ENCODE measurements at regions not wholly inside any gene's neighbourhood (a gene's known extent, or its start where the extent isn't known, plus 50 kb on each side); places are given as distances from the start of the nearest gene placed in this dataset.

DNA sequence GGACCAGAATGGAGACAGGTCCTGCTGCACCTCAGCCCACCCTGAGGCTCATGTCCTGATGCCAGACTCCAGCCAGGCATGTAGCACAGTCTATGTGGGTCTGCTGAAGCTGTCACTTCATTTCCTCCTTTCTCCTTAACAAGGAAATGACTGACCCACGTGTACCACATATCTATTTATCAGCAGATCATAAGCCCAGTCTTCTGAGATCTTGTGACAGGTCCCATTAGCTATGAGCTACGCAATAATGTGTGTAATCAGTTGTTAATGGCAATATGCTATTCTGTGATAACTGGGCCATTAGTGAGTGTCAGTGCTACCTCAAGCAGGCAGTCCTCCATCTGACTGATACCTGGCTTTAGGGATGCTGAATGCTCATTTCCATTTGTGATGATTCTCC is 615.3 kb downstream of the BCL11A start:
- no peak overlapping the region for H3K4me3 ChIP-seq (ENCODE audit: low read depth, low read length)

DNA sequence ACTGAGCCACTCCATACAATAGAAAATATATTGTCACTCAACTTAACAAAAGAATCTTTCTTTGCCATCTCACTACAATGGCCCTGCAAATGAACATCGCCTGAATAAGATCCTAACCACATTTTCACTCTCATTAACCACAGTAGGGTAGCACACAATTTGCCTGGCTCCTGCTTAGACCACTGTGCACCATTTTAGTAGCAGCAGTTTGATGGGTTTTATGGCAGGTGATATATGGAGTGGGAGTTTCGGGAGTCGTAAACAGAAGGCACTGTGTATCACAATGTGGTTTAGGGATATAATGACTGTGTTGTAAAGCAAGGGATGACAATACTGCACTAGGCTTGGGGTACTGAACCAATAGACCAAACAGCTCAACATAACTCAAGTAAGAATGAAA is 617.4 kb downstream of the BCL11A start:
- no peak overlapping the region for H3K4me3 ChIP-seq (ENCODE audit: low read depth, low read length)

DNA sequence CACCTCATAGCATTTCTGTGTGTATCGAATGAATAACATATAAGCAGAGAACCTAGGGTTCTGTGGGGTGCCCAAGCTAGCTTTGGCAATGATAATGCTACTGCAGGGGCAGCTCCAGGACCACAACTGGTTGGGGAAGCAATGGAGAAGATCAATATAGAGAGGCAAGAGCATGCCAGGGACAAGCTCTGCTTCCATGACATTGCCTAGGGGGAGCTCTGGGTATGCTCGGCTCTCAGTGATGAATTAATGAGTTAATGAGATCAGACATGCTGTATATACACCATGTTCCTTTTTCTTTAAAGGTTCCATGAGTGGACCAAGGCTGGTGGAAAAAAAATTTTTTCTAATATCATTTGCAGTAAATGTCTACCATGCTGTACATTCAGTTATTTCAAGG is 618.4 kb downstream of the BCL11A start:
- H3K4me3 ChIP-seq (ENCODE audit: low read depth, low read length): no peak overlapping the region

DNA sequence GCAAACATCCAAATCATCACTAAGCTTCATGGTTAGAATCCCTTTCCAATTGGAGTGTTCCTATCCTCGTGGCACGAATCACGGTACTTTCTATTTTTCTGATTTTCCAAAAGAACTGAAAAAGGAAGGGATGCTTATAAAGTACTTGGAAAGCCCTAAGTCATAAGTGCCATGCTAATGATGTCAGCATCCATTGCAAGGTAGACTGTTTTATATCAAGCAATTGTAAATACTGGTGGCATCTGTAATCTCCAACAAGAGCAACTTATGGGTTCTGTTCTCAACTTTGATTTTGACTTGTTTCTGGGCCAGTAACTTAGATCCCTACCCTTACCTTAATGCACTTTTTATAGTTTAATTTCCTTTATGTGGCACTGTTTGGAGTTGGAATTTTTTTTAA is 619.5 kb downstream of the BCL11A start:
- no peak overlapping the region for H3K4me3 ChIP-seq (ENCODE audit: low read depth, low read length)

DNA sequence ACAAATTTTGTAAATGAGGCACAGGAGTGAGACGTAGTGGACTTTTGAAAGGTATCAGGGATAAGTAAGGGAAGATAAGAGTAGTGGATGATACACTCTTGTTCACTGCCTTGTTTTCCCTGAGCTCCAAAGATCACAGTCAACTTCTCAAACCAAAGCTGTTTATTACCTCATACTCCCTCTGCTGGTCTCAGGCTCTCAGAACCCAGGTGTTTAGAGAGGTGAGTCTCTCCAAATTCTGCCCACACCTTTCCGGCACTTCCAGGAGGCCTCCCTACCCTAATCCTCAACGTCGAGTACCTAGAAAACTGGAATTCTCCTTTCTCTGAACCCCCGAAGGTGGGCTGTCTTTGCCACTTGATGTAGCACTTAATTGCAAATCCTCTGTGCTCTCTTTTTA is 621.1 kb downstream of the BCL11A start:
- no peak overlapping the region for H3K4me3 ChIP-seq (ENCODE audit: low read depth, low read length)

DNA sequence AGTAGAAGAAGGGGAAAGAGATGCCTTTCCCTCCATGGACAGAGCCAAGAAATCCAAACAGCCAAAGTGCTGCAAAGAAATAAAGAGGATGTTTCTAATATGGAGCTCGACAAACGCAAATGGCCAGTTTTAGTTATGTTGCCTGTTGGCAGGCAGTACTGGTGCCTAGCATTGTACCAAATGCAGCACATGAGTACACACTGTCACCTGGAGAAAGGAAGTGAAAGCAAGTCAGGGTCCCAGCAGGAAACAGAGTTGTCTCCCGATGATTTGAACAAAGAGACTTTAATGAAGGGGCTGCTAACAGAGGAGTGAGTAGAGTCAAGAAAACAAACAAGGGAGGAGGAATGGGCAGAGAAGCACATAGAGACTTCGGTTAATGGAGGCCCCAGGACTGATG is 623.0 kb downstream of the BCL11A start:
- H3K4me3 ChIP-seq (ENCODE audit: low read depth, low read length): no peak overlapping the region

DNA sequence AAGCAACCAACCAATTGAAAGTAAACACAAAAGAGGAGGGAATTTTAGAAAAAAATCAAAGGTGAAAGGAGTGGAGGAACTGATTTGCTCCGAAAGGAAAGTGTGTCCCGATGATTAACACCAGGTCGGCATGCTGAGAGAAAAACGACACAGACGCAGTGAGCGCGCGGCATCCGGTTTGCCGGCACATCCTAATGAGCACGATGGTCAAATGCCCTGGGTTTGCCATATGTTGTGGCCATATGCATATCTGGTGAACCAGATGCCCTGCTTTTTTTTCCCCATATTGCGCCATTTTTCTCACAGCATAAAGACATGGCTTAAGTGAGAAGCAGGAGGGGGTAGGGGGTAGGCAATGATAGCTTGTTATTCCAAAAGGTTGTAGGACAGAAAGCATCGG is 626.7 kb downstream of the BCL11A start:
- no peak overlapping the region for H3K4me3 ChIP-seq (ENCODE audit: low read depth, low read length)

DNA sequence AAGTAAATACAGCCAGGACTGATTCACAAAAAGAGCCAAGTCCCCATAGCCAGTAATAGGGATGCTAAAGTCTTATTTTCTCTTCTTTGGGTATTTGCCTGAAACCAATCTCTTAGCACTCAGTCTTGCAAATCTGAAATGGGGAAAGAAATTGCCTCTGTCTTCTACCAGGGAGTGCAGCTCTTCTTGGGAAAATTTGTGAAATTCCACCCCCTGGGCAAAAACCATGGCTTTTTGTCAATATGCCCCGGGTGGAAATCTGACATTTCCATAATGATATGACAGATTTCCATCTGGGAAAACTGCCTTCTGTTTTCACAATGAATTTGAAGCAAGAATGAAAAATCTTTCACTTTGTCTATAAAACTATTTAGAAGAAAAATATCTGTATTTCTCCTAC is 628.1 kb downstream of the BCL11A start:
- no peak overlapping the region for H3K4me3 ChIP-seq (ENCODE audit: low read depth, low read length)

- H3K4me3 ChIP-seq (ENCODE audit: low read depth, low read length): no peak overlapping the region
These were observed 629.1 kb downstream of the BCL11A start for GRCh38 chr2:59924346-59924745.

GRCh38 chr2:59922450-59922849 is 631.0 kb downstream of the BCL11A start:
- H3K4me3 ChIP-seq (ENCODE audit: low read depth, low read length): no peak overlapping the region

- no peak overlapping the region for H3K4me3 ChIP-seq (ENCODE audit: low read depth, low read length)
These were observed 631.7 kb downstream of the BCL11A start for GRCh38 chr2:59921743-59922142.

GRCh38 chr2:59920961-59921360 is 632.5 kb downstream of the BCL11A start:
- no peak overlapping the region for H3K4me3 ChIP-seq (ENCODE audit: low read depth, low read length)

- H3K4me3 ChIP-seq (ENCODE audit: low read depth, low read length): no peak overlapping the region
These were observed 633.1 kb downstream of the BCL11A start for GRCh38 chr2:59920307-59920706.

DNA sequence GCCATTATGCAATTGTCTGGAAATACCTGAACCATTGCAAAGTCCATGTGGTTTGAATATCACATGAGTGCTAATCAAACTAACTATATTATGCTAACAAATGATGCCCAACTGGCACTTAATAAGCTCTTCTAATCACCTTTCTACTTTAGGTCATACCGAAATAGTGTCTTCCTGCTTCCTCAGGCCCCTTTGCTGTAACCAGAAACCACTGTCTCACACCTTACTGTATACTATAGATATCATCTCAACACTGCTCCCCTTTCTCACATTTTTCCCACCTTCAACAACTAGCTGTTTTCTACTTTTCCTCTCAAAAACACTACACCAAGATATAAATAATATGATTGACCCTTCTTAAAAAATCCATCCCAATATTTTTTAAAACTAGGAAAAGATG is 633.9 kb downstream of the BCL11A start:
- H3K4me3 ChIP-seq (ENCODE audit: low read depth, low read length): no peak overlapping the region

GRCh38 chr2:59912042-59912441 is 641.4 kb downstream of the BCL11A start:
- no peak overlapping the region for H3K4me3 ChIP-seq (ENCODE audit: low read depth, low read length)

DNA sequence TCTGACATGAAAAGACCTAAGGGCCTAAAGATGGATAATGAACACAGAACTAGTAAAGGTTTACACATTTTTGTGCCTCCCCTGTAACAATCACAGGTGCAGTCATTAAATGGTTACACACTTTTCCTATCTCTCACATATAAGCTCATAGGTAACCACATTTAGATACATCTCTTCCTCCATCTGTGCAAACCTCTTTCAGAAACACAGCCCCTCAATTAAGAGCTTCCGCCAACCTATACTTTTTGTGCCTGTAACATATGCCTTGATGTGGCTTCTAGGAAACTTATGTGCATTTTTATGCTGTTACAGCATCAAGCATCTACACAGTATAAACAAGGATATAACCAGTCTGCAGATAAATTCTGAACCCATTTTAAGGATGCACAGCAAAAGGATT is 643.3 kb downstream of the BCL11A start:
- no peak overlapping the region for H3K4me3 ChIP-seq (ENCODE audit: low read depth, low read length)

GRCh38 chr2:59909147-59909546 is 644.3 kb downstream of the BCL11A start:
- no peak overlapping the region for H3K4me3 ChIP-seq (ENCODE audit: low read depth, low read length)

- H3K4me3 ChIP-seq (ENCODE audit: low read depth, low read length): no peak overlapping the region
These were observed 647.7 kb downstream of the BCL11A start for GRCh38 chr2:59905731-59906130.

DNA sequence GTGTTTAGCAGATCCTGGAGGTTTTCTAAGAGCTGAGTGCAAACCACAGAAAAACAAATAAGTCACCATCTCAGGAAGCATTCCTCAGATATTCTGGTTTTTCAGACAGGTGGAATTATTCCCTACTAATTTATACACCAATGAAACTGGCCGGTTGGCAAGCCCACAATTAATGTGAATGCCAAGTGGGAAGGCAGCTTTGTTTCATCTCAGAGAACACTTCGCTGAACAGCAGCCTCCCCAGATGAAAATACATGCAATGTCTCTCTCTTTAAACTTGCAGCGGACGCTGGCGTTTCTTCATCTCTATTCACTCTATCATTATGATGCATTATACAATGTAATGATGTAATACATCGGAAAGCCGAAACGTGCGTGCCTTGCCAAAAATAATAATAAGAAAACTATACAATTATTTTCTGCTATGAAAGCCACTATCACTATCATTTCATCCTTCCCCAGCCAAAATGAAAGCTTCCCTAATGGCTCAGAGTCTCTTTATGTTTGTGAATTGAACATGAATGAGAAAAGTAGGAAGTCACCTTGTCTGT is 649.4 kb downstream of the BCL11A start:
- no peak overlapping the region for H3K4me3 ChIP-seq (ENCODE audit: low read depth, low read length)

- H3K4me3 ChIP-seq (ENCODE audit: low read depth, low read length): no peak overlapping the region
These were observed 652.6 kb downstream of the BCL11A start for GRCh38 chr2:59900728-59901452.

GRCh38 chr2:59899692-59900091 is 653.8 kb downstream of the BCL11A start:
- no peak overlapping the region for H3K4me3 ChIP-seq (ENCODE audit: low read depth, low read length)

DNA sequence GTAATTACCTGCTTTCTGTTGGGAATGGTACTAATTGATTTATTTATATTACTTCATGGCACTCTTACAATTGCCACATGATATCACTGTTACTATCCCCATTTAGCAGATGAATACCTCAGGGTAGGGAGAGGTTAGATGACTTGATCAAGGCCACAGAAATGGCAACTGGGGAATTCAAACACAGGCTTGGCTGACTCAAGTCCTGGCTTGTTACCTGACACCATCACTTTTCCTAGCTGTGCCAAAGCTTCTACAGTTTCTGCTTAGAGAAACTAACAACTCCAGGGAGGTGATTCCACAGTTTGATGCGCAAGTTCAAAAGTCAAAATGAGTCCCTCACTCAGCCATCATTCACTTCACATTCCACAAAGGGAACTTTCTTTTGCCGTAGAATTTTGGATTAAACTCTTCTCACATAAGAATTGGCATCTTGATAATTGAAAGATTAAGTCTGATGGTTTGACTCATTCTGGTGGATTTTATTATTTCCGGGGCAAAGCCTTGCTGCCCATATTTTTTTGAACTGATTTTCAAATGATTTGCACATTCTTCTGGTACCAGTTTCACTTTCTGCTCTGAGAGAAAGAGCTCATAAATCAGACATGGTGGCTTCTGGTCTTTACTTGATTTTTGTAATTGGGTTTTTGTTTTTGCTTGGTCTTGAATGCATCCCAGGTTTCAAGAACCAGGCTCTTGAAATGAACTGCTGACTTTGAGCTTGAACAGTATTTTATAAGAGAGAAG is 656.8 kb downstream of the BCL11A start:
- no peak overlapping the region for H3K4me3 ChIP-seq (ENCODE audit: low read depth, low read length)
